Caco-2 (cell line): ENCODE measurements at regions not wholly inside any gene's neighbourhood (a gene's known extent, or its start where the extent isn't known, plus 50 kb on each side); places are given as distances from the start of the nearest gene placed in this dataset.

Source experiments
- BruUV-seq: library from RNA; stranded (reverse); fragments of 400-500 nt; replicated peaks from 2 replicates; lab custom pipeline; 2021; lab: Mats Ljungman, UMichigan
- CTCF ChIA-PET: fragments of 300-600 bp; sonication (Branson Sonifier 250); formaldehyde crosslinking; loops from one replicate; lab custom pipeline; 2022; ENCODE audit warnings: antibody characterized with exemption; lab: Charles Lee
- POLR2A ChIA-PET: fragments of 300-600 bp; sonication (Branson Sonifier 250); formaldehyde crosslinking; loops from one replicate; lab custom pipeline; 2022; ENCODE audit warnings: antibody characterized with exemption; lab: Charles Lee
- DNase-seq, 2 experiments: peaks; one replicate each; pipeline versions ENCODE4 v3.0.0 to v3.0.0-alpha.2; 2020 to 2022
- H3K27me3 ChIP-seq: replicated peaks from 2 replicates; pipeline ENCODE4 v1.6.0; 2011; ENCODE audit warnings: low read length; ENCODE audit not compliant: control insufficient read depth, insufficient read depth
- H3K36me3 ChIP-seq: 2 replicates; pipeline ENCODE4 v1.5.1; 2011; ENCODE audit warnings: low read length; ENCODE audit not compliant: control insufficient read depth, insufficient read depth
- H3K4me1 ChIP-seq: fragments of 250-450 bp; sonication (Bioruptor Pico); 2 replicates; pipeline ENCODE4 v1.5.1; 2020; ENCODE audit warnings: mild to moderate bottlenecking
- H3K4me3 ChIP-seq: 2 replicates; pipeline ENCODE4 v1.5.1; 2011; ENCODE audit warnings: low read depth, mild to moderate bottlenecking, control low read depth, low read length
- H3K9me3 ChIP-seq: fragments of 250-450 bp; sonication (Bioruptor Pico); 2 replicates; pipeline ENCODE4 v1.5.1; 2020; ENCODE audit warnings: mild to moderate bottlenecking, moderate library complexity
- H3K27ac Mint-ChIP-seq: one replicate; pipeline ENCODE4 v1.8.0; 2022; ENCODE audit warnings: mixed read lengths; ENCODE audit not compliant: unreplicated experiment
- H3K27me3 Mint-ChIP-seq: one replicate; pipeline ENCODE4 v1.8.0; 2022; ENCODE audit warnings: mixed read lengths; ENCODE audit not compliant: insufficient read depth, unreplicated experiment
- H3K36me3 Mint-ChIP-seq: one replicate; pipeline ENCODE4 v1.8.0; 2022; ENCODE audit warnings: mild to moderate bottlenecking, mixed read lengths; ENCODE audit not compliant: insufficient read depth, unreplicated experiment
- H3K4me1 Mint-ChIP-seq: one replicate; pipeline ENCODE4 v1.8.0; 2022; ENCODE audit warnings: low read depth, mixed read lengths; ENCODE audit not compliant: unreplicated experiment
- H3K4me3 Mint-ChIP-seq: one replicate; pipeline ENCODE4 v1.8.0; 2022; ENCODE audit warnings: mild to moderate bottlenecking, moderate library complexity, mixed read lengths; ENCODE audit not compliant: unreplicated experiment
- H3K9me3 Mint-ChIP-seq: one replicate; pipeline ENCODE4 v1.8.0; 2022; ENCODE audit warnings: mixed read lengths; ENCODE audit not compliant: unreplicated experiment
- CTCF ChIP-seq, 2 experiments: fragments of 200-600 bp in 1 of 2; IDR thresholded peaks; 1 replicate in 1 of 2; 2 replicates in 1 of 2; pipeline versions ENCODE4 v1.5.1 to v1.8.0; 2011 to 2022; ENCODE audit warnings: antibody characterized with exemption in 1 of 2, control low read depth in 1 of 2, inconsistent platforms in 1 of 2, low read depth in 1 of 2, low read length in 1 of 2, mild to moderate bottlenecking in 1 of 2, moderate library complexity in 1 of 2; ENCODE audit not compliant: insufficient read depth in 1 of 2, severe bottlenecking in 1 of 2, unreplicated experiment in 1 of 2
- intact Hi-C: fragments of 100-400 bp; cut with micrococcal nuclease; formaldehyde crosslinking; loops from one replicate; pipeline ENCODE4 v1.10.0; 2022; ENCODE audit not compliant: unreplicated experiment

- ChIA-PET POLR2A (no interaction called here), CTCF (no interaction called here)
- Mint-ChIP-seq H3K4me1 (no peaks in the 10 kb centered on the region), H3K27ac (no peak overlapping the region), H3K36me3 (no peaks in the 10 kb centered on the region), H3K4me3 (no peak overlapping the region), H3K9me3 (no peaks in the 10 kb centered on the region), H3K27me3 (peaks cover 7% of the 10 kb centered on the region)
- Histone ChIP-seq H3K36me3 (no peaks in the 10 kb centered on the region), H3K27me3 (no peaks in the 10 kb centered on the region), H3K4me3 (no peak overlapping the region), H3K4me1 (no peaks in the 10 kb centered on the region), H3K9me3 (no peaks in the 10 kb centered on the region)
- TF ChIP-seq CTCF (IDR thresholded peaks at IDR 0.05; ENCODE audit: insufficient read depth in 1 of 2, low read depth in 1 of 2, low read length in 1 of 2, severe bottlenecking in 1 of 2, unreplicated experiment in 1 of 2), result no peak
- intact Hi-C loops, result no loop called here
- no TSS peak for BruUV-seq
- no peak for DNase-seq
Observed at GRCh38 chr2:66729416-66730330, 294.7 kb downstream of the MEIS1 start.

- no peaks in the 10 kb centered on the region for H3K9me3 ChIP-seq
- no peak overlapping the region for H3K27ac Mint-ChIP-seq
- ChIA-PET POLR2A (no interaction called here), CTCF (no interaction called here)
- H3K27me3 Mint-ChIP-seq, result peaks cover 4% of the 10 kb centered on the region
- no peaks in the 10 kb centered on the region for H3K36me3 ChIP-seq
- H3K4me1 Mint-ChIP-seq, result no peaks in the 10 kb centered on the region
- no peak for TF ChIP-seq CTCF (IDR thresholded peaks at IDR 0.05; ENCODE audit: insufficient read depth in 1 of 2, low read depth in 1 of 2, low read length in 1 of 2, severe bottlenecking in 1 of 2, unreplicated experiment in 1 of 2)
- no TSS peak for BruUV-seq
- H3K27me3 ChIP-seq, result no peaks in the 10 kb centered on the region
- intact Hi-C loops, result no loop called here
- no peaks in the 10 kb centered on the region for H3K36me3 Mint-ChIP-seq
- H3K9me3 Mint-ChIP-seq, result no peaks in the 10 kb centered on the region
- DNase-seq, result no peak
- H3K4me3 ChIP-seq, result no peak overlapping the region
- no peaks in the 10 kb centered on the region for H3K4me1 ChIP-seq
- H3K4me3 Mint-ChIP-seq, result no peak overlapping the region
Observed at GRCh38 chr2:66730441-66730840, 295.5 kb downstream of the MEIS1 start.

- no peaks in the 10 kb centered on the region for H3K9me3 Mint-ChIP-seq
- no peak overlapping the region for H3K27ac Mint-ChIP-seq
- DNase-seq, result no peak
- Histone ChIP-seq H3K27me3 (no peaks in the 10 kb centered on the region), H3K9me3 (no peaks in the 10 kb centered on the region; the same call in 1 of the 2 replicates), H3K4me1 (no peaks in the 10 kb centered on the region), H3K36me3 (no peaks in the 10 kb centered on the region), H3K4me3 (no peak overlapping the region)
- no peaks in the 10 kb centered on the region for H3K4me1 Mint-ChIP-seq
- BruUV-seq, result no TSS peak
- ChIA-PET CTCF (no interaction called here), POLR2A (no interaction called here)
- no peak for TF ChIP-seq CTCF (IDR thresholded peaks at IDR 0.05; ENCODE audit: insufficient read depth in 1 of 2, low read depth in 1 of 2, low read length in 1 of 2, severe bottlenecking in 1 of 2, unreplicated experiment in 1 of 2)
- no peaks in the 10 kb centered on the region for H3K36me3 Mint-ChIP-seq
- H3K4me3 Mint-ChIP-seq, result no peak overlapping the region
- H3K27me3 Mint-ChIP-seq, result peaks cover 3% of the 10 kb centered on the region
- intact Hi-C loops, result no loop called here
Observed at GRCh38 chr2:66733364-66733999, 298.6 kb downstream of the MEIS1 start.
